ENCODE measurements at regions not wholly inside any gene's neighbourhood (a gene's known extent, or its start where the extent isn't known, plus 50 kb on each side); places are given as distances from the start of the nearest gene placed in this dataset.

DNA sequence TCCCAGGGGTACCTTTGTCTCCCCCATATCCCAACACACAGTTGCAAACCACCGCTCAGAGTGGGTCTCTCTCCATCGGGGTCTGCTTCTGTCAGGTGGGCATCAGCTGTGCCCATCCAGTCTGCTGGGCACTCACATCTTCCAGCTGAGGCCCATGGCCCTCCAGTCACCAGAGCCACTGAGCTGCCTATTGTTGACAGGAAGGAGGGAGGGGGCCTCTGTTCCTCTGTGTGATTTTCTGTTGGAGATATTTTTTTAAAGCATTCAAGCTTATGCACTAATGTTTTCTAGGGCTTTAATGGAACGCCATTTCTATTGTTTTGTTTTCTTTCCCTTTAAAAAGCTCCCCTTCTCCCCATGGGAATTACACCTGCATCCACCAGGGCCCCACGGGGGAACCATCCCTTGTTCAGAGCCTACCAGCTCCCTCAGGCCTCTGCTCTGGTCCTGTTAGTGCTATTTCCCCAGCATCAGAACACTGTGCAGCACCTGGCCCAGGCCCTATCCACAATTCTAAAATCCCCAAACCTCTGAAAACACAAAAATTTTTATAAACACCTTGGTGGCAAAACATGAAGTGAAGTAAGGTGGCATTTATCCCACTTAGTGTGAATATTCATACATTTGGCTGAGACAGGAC is 326.2 kb downstream of the CD83 start (continued):
- TF ChIP-seq, protein P1, sequence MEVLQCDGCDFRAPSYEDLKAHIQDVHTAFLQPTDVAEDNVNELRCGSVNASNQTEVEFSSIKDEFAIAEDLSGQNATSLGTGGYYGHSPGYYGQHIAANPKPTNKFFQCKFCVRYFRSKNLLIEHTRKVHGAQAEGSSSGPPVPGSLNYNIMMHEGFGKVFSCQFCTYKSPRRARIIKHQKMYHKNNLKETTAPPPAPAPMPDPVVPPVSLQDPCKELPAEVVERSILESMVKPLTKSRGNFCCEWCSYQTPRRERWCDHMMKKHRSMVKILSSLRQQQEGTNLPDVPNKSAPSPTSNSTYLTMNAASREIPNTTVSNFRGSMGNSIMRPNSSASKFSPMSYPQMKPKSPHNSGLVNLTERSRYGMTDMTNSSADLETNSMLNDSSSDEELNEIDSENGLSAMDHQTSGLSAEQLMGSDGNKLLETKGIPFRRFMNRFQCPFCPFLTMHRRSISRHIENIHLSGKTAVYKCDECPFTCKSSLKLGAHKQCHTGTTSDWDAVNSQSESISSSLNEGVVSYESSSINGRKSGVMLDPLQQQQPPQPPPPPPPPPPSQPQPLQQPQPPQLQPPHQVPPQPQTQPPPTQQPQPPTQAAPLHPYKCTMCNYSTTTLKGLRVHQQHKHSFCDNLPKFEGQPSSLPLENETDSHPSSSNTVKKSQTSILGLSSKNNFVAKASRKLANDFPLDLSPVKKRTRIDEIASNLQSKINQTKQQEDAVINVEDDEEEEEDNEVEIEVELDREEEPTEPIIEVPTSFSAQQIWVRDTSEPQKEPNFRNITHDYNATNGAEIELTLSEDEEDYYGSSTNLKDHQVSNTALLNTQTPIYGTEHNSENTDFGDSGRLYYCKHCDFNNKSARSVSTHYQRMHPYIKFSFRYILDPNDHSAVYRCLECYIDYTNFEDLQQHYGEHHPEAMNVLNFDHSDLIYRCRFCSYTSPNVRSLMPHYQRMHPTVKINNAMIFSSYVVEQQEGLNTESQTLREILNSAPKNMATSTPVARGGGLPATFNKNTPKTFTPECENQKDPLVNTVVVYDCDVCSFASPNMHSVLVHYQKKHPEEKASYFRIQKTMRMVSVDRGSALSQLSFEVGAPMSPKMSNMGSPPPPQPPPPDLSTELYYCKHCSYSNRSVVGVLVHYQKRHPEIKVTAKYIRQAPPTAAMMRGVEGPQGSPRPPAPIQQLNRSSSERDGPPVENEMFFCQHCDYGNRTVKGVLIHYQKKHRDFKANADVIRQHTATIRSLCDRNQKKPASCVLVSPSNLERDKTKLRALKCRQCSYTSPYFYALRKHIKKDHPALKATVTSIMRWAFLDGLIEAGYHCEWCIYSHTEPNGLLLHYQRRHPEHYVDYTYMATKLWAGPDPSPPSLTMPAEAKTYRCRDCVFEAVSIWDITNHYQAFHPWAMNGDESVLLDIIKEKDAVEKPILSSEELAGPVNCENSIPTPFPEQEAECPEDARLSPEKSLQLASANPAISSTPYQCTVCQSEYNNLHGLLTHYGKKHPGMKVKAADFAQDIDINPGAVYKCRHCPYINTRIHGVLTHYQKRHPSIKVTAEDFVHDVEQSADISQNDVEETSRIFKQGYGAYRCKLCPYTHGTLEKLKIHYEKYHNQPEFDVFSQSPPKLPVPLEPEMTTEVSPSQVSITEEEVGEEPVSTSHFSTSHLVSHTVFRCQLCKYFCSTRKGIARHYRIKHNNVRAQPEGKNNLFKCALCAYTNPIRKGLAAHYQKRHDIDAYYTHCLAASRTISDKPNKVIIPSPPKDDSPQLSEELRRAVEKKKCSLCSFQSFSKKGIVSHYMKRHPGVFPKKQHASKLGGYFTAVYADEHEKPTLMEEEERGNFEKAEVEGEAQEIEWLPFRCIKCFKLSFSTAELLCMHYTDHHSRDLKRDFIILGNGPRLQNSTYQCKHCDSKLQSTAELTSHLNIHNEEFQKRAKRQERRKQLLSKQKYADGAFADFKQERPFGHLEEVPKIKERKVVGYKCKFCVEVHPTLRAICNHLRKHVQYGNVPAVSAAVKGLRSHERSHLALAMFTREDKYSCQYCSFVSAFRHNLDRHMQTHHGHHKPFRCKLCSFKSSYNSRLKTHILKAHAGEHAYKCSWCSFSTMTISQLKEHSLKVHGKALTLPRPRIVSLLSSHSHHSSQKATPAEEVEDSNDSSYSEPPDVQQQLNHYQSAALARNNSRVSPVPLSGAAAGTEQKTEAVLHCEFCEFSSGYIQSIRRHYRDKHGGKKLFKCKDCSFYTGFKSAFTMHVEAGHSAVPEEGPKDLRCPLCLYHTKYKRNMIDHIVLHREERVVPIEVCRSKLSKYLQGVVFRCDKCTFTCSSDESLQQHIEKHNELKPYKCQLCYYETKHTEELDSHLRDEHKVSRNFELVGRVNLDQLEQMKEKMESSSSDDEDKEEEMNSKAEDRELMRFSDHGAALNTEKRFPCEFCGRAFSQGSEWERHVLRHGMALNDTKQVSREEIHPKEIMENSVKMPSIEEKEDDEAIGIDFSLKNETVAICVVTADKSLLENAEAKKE (CRISPR knock-in tag; IDR thresholded peaks at IDR 0.05): no peak
- TF ChIP-seq POLR2AphosphoS5 (IDR thresholded peaks at IDR 0.05; ENCODE audit: low read depth) (no peak), NANOG (IDR thresholded peaks at IDR 0.05; ENCODE audit: borderline replicate concordance) (no peak), ZNF331 (CRISPR knock-in tag; IDR thresholded peaks at IDR 0.05; ENCODE audit: low read depth) (no peak), EZH2phosphoT487 (IDR thresholded peaks at IDR 0.05; ENCODE audit: unreplicated experiment) (no peak), CREB1 (CRISPR knock-in tag; IDR thresholded peaks at IDR 0.05; ENCODE audit: low read depth) (no peak)
- TF ChIP-seq, protein P2, sequence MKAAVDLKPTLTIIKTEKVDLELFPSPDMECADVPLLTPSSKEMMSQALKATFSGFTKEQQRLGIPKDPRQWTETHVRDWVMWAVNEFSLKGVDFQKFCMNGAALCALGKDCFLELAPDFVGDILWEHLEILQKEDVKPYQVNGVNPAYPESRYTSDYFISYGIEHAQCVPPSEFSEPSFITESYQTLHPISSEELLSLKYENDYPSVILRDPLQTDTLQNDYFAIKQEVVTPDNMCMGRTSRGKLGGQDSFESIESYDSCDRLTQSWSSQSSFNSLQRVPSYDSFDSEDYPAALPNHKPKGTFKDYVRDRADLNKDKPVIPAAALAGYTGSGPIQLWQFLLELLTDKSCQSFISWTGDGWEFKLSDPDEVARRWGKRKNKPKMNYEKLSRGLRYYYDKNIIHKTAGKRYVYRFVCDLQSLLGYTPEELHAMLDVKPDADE (IDR thresholded peaks at IDR 0.05): no peak

GRCh38 chr6:14444295-14444972 is 326.9 kb downstream of the CD83 start:
- Mint-ChIP-seq H3K9me3 (peaks cover 20% of the 10 kb centered on the region), H3K27me3 (ENCODE audit: insufficient read depth, low read depth, poor library complexity) (peaks cover 1% of the 10 kb centered on the region), H3K27ac (no peak overlapping the region), H3K4me1 (peaks cover 15% of the 10 kb centered on the region; the same call in 2 of the 3 replicates), H3K36me3 (ENCODE audit: low read depth) (peaks cover 20% of the 10 kb centered on the region), H3K4me3 (no peak overlapping the region)
- Histone ChIP-seq H4K20me1 (replicated peaks; ENCODE audit: insufficient read depth) (no peaks in the 10 kb centered on the region), H3K4me1 (ENCODE audit: insufficient read depth) (peaks cover 10% of the 10 kb centered on the region), H3K79me2 (replicated peaks; ENCODE audit: insufficient read depth) (no peaks in the 10 kb centered on the region), H3K9me2 (ENCODE audit: insufficient read depth) (peaks cover 6% of the 10 kb centered on the region; the same call in 1 of the 2 replicates), H3F3A (replicated peaks; ENCODE audit: low read depth) (peaks cover 4% of the 10 kb centered on the region; the same call in 1 of the 2 replicates), H3K27ac (ENCODE audit: low read depth) (no peak overlapping the region), H3K4me2 (no peak overlapping the region), H2AFZ (no peak overlapping the region), H3K27me3 (ENCODE audit: insufficient read depth) (no peaks in the 10 kb centered on the region), H3K4me3 (no peak overlapping the region), H3K36me3 (ENCODE audit: insufficient read depth) (peaks cover 14% of the 10 kb centered on the region; the same call in 1 of the 2 replicates)
- no peak for ATAC-seq
- DNase-seq (ENCODE audit: low spot score): no peak
- TF ChIP-seq, protein P1 (CRISPR knock-in tag; IDR thresholded peaks at IDR 0.05): no peak
- TF ChIP-seq ZNF331 (CRISPR knock-in tag; IDR thresholded peaks at IDR 0.05; ENCODE audit: low read depth): no peak
